ENCODE measurements at regions not wholly inside any gene's neighbourhood (a gene's known extent, or its start where the extent isn't known, plus 50 kb on each side); places are given as distances from the start of the nearest gene placed in this dataset.
A peak's percentile ranks its signal among the peaks of the same experiment; 100 is the strongest.
"Not testable (repeated sequence)": the region's sequence is repeated elsewhere in the genome, so short reads cannot be mapped to it uniquely, and the experiment has no call there.

DNA sequence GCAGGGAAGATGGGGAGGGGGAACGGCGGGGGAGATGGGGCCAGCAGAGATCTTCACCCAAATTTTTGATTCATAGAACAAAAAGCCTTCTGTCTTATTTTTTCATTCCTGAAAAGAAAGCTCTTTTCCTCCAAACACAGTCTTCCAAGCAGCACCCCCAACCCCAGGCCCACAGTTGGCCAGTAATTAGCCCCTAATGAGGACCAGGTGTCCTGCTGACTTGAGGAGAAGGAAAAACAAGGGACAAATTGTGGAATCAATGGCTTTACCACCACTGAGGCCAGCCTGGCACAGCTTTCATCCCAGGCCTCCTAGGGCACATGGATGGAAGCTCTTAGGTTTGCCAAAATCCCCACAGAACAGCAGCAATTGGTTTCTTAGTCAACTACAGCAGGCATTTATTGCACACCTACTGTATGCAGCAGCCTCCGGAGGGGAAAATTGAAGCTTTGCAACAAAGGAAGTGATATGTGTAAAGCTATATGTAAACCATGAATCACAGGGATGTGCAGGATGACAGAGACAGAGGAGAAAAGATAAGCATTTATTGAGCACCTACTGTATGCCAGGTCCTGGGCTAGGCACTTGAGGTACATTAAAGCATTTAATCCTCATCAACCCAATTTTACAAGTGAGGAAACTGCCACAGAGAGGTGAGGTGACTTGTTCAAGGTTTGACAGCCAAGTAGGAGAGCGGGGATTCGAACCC lies 199.5 kb downstream of the TBC1D2B start:
- no peak for DNase-seq (ENCODE audit: low read depth)

DNA sequence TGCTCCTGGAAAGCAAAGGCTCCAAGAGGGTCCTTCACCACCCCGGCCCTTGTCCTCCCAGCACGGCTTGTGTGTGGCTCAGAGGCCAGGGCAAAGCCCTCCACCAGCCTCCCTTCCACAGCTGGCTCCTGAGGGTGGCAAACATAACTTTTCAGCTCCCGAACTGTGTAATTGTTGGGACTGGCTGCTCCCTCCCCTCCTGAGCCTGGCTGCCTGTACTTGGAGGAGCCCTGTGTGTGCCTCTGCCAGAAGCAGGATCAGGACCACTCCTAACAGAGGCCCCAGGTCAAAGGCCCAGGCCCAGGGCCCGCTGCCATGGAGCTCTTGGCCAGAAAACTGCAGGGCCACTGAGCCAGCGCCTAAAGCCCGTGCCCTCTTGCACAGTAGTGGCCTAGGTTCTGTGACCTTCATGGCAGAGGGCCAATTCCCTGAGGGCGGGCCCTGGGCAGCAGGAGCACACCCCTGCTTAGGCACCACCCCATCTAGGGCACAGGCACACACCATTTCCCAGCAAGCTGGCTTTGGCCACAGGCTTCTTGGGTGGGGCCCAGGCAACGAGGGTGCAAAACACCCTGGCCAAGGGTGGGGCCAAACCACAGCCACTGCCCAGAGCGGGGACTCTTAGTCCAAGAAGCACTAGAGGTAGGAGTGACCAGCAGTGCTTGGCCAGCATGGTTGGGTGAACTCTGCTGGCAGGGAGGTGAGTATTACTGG lies 201.2 kb downstream of the TBC1D2B start:
- not testable (repeated sequence) for DNase-seq (ENCODE audit: low read depth)

DNA sequence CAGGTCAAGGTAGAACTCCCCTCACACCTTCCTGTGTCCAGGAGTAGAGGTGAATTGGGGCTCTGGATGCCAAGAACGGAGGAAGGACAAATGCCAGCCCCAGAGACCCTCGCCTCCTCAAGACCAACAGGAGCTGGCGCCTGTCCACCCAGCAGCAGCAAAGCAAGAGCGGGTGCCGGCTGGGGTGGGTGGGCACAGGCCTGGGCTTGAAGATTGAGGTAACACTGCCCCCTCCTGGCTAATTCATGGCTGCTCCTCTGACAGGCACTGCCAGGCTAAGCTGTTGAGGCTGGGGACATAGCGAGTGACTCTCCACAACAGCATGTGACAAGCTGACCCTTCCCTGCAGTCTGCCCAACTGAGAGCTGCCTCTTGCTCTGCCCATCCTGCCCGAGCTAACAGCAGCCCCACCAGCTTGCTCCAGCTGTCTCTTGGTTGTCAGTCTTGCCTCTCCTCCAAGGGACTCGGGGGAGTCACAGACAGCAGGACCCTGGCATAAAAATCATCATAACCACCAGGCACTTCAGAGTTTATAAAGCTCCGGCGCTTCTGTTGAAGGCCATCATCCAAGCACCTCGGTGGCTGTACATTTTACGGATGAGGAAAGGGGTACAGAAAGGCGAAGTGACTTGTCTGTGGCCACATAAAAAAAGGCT lies 202.3 kb downstream of the TBC1D2B start:
- peak; percentile 9 for DNase-seq (ENCODE audit: low read depth)

DNA sequence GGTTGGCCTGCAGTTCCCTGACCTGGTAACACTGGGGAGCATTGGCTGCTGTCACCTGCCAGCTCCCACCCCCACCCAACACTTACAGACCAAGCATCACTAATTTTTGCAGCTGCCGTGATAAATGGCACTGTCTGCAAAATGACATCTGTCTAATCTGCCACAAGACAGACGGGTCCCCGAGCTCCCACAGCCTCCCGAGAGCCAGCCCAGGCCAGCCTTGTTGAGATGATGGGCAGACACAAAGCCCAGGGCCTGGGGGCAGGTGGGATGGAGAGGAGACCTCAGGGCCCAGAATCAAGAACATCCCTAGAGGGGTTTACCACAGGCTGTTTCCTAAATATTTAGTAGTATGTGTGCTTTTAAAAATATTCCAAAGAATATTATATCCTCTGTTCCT lies 203.4 kb downstream of the TBC1D2B start:
- no peak for DNase-seq (ENCODE audit: low read depth)

DNA sequence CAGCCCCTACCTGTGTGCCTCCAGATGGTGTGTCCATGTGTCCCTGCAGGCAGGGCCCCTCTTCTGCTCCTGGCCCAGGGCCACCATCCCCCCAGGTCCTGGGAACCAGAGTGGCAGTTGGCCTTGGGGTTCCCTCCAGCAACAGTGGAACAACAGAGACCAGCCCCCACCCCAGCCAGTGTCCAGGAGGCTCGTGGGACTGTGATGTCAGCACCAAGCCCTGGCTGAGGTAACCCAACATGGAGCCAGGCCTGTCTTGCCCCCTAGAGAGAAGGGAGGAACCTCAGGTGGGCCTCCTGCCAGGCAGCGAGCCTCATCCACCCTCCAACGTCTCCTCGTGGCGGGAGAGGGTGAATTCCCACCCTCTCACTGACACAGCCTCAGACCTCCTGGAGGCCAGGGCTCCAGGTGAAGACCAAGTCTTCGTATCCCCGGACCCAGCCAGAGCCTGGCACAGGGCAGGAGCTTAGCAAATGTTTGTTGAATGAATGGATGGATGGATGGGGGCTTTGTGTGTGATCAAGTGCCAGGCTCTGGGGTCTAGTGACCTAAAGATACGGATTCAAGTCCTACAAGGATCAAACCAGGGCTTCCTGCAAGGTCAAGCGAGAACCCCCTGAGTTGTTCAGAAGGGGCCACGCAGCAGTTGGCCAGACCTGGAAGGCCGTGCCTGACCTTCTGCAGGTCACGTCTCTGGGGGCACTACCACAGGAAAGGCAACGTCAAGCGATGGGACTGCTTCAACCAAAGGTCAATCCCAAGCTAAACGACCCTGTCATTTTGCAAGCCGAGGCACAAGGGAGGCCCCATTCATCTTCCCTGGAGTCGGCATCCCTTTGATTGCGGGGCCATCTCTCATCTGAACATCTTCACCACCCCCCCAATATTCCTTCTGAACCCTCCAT lies 204.7 kb downstream of the TBC1D2B start:
- not testable (repeated sequence) for DNase-seq (ENCODE audit: low read depth)

DNA sequence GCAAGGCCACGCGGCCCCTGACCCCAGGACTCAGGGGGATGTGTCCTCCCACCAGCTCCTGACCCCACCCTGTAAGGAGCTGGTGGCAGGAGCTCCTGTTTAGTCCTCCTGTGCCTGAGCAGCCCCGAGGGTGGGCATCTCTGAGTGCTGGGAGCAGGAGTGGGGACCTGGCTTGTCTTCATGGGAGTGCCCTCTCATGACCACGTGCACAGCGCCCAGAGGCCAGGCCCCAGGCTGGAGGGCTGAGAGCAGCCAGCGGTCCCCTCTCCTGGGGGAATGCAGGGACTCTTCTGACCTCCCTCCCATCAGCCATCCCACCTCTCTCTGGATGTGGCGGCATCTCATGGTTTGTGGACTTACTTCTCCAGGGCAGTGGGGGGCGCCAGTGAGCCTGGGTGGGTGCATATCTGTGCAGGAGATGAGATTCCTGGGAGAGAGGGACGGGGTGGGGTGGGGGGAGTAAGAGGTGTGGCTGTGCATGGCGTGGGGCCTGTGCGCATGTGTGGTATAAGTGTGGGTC lies 205.6 kb downstream of the TBC1D2B start:
- no peak for DNase-seq (ENCODE audit: low read depth)

DNA sequence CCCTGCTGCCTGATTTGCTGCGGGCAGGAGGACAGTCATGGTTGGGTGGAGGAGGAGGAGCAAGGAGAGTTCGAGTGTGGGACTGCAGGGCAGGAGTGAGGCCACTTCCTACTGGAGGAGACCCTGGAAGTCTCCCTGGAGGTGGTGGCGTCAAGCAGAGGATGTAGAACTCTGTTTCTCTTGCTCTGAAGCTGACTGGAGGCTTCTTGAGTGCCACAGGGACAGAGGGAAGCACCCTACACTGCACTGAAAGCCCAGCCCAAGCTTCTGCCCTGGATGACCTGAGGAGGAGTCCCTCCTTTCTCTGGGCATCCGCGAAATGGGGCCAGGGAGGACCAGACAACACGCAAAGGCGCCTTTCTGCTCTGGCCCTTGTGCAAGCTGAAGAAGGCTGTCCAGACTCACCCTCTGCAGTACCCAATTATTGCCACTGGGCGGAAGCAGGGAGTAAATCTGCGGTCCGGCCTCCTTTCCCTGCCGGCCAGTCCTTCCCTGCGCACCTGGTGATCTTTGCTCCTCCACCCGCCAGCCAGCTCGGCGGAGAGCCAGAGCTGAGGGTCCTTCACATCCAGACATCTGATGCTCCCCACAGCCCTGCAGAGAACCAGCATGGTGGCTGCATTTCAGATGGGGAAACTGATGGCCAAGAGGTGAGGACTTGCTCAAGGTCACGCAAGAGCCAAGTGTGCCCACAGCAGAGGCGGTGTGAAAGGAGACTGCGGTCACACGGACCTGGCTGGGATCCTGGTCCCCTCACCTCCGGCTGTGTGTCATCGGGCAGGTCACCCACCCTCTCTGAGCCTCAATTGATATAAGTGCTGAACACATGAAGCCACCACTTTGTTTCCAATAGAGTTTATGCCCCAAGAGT lies 207.1 kb downstream of the TBC1D2B start:
- DNase-seq (ENCODE audit: low read depth) = peak; percentile 8

DNA sequence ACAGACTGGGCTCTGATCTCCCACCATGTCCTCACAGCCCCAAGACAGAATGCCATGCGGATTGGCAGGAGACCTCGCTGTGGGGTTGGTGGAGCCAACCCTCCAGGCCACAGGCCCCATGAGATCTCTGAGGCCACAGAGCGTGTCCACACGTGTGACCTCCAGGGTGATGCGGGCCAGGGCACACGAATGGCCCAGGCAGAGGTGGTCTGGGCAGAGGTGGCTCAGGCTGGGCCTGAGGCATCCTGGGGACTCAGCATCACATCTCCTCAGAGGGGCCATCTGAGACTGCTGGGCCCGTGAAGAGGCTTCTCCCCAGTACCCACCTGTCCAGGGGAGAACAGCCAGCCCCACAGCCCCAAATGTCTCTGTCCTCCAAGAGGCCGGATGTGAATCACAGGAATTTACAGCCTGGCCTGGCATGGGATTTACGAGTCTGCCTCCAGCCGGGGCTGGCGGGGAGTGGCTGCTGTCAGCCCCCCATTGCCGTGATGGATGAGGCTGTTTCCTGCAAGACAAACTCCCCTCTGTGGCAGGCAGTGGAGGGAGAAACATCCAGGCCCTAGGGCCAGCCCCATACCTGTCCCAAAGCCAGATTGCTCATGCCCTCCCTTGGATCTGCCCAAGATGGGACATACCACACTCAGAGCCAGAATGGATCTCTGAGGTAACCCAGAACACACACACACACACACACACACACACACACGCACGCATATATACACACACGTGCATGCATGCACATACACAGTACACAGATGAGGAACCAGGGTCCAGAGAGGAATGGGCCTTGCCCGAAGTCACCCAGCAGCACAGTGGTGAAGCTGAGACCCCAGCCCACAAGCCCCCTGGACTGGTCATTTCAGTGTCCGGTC lies 208.3 kb downstream of the TBC1D2B start:
- DNase-seq (ENCODE audit: low read depth) = no peak

DNA sequence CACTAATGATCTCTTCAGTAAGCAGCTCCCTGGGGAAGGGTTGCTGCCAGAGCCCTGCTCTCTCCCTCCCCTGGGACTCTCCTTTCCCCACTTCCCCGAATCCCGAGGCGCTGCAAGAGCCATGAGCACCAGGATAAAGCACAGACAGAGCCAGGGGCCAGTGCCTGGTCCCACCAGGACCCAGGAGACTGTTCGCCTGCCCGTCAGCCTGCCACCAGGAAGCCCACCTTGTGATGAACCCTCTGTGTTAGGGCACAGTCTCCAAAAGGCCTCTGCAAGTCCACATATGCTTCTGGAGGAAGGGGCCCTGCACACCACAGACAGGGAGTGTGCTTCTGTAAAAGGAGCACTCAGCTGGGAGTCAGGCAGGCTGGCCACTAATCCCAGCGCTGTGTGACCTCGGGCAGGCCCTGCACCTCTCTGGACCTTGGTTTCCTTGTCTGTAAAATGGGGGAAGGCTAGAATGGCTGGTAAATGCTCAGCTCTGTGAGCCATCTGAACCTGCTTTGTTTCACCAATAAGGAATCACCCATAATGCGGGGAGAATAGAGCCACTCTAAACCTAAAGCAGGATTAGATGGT lies 209.4 kb downstream of the TBC1D2B start:
- not testable (repeated sequence) for DNase-seq (ENCODE audit: low read depth)

DNA sequence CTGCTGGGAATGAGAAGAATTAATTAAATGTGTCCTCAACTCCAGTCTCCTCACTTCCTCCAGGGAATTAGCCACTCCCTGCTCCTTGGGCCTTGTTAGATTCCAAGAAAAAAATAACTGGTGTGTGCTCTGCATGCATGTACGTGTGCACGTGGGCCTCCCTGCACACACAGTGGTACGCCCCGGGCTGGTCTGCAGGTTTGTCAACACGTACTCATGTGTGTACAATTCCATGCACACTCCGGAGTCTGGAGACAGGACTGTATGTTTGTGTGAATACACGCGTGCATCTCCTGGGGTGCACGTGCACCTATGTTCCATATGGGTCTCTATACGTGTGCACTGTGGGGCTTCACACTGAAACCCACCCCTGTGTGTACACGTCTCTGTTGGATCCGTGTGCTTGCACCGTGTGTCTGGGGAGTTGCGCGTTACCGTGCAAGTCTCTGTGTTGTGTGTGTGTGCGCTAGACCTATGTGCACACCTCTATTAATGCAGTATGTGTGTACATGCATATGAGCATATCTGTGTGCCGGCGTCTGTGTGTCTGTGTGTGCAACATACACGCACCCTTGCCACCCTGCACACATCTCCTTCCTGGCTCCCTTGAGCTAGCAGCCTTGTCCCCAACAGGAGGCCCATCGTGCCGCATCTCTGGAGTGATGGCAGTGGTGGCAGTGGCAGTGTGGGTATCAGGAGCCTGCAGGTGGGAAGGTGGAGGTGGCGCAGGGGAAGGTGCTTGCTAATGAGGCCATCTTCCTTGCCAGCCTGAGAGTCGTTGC lies 210.1 kb downstream of the TBC1D2B start:
- no peak for DNase-seq (ENCODE audit: low read depth)

DNA sequence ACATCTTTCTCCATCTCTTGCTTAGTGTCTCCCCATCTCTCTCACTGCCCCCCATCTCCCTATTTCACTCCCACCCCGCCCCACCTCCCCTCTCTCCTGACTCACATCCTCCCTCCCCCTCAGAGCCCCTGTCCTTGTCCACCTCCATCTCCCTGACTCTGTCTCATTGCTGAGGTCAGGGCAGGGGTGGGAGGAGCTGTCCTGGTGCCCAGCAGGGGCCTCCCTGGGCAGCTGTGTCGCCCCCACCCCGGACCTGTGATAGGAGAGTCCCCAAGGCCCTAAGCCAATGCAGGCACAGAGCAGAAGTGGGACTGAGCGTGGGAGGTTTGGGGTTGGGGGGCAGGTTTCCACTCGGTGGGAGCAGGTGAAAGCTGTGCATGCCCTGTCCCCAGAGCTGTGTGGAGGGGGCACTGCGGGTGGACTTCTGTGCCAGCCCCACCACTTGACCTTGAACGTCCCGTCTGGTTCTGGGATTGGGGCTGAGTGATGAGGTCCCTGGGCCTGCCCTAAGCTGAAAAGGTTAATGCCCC lies 210.8 kb downstream of the TBC1D2B start:
- no peak for DNase-seq (ENCODE audit: low read depth)

DNA sequence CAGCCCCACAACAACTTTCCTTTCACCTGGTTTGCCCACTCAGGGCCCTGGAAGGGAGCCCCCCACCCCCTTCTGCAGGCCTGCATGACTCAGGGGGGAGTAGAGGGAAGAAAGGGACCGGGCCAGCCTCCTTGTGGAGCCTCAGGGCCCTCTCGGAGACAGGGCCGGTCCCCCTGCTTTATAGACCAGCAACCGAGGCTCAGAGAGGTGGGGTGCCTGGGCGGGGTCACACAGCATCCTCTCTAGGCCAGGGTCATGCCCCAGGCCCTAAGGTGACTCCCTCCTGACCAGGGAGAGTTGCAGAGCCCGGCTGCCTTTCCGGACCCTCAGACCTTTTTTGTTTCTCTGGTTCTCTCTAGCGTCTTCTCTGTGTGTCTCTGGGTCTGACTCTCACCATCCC lies 211.3 kb downstream of the TBC1D2B start:
- no peak for DNase-seq (ENCODE audit: low read depth)

DNA sequence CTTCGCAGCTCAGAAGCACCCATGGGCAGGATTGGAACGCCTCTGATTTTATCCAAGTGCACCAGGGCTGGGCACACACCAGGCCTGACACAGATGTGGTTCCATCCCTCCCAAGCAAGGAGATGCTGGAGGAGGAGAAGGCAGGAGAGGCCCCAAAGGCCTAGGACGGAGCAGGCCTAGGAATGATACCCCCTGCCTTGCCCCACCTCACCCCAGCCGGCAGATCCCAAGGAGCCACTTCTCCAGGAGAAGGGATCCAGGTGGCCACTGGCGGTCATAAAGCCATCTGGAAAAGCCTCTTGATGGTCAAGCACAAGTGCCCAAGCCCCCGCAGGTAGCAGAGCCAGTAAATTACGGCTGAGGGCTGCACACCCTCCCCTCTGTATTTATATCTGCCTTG lies 211.8 kb downstream of the TBC1D2B start:
- no peak for DNase-seq (ENCODE audit: low read depth)

DNA sequence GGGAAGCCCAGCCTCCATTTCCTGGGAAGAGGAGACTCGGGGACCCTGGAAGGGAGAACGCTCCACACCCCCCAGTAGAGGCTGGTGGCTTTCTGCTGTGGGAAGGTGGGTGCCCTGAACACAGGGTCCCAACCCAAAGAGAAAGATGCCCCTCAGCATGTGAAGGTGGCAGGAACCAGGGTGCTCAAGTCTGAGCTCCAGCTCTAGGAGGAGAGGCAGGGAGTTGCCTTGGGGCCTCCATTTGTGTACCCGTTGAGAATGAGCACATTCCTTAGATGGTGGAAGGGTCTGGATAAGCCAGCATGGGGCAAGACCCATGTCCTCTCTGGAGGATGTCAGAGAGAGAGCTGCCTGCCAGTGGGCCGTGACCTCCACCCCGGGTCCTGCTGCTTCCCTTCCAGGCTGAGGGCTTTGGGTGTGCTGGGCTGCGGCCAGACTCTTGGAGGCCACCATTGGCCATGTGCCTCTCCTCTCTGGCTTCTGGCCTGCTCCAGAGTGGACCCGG lies 212.4 kb downstream of the TBC1D2B start:
- no peak for DNase-seq (ENCODE audit: low read depth)

DNA sequence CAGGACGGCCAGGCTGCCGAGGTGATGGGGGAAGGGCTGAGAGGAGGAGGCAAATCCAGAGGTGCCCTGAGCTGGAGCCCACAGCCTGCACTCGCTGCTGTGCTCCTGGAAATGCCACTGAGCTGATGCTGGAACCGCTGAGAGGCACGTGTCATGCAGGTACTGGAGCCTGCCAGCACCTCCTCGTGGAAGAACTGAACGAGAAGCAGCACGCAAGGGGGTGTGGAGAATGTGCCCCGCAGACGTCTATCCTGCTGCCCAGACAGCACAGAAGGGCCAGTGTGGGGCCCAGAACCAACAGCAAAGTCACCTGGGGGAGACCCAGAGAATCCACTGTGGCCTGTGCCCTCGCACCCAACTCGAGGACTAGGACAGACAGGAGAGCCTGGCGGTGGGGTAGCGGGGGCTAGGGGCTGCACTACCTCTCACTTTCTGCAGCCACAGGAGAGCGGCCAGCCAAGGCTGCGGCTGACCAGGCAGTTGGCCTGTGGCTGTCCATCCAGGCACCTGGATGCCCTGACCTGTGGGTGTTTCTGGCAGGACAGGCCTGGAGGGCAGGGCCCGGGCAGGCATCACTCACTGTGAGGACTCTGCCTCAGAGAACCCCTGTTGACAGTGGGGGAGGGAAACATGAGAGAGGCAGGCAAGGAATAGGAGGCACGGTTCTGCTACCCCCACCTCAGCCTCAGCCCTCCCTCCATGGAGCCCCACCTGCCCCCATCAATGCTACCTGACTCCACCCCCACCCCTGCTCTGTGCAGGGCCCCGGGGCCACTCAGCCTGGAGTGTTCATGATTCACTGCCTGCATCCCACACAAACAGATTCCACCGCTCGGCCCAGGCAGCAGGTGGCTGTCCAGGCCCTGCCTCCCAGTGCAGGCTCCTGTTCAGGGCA lies 213.1 kb downstream of the TBC1D2B start:
- no peak for DNase-seq (ENCODE audit: low read depth)

DNA sequence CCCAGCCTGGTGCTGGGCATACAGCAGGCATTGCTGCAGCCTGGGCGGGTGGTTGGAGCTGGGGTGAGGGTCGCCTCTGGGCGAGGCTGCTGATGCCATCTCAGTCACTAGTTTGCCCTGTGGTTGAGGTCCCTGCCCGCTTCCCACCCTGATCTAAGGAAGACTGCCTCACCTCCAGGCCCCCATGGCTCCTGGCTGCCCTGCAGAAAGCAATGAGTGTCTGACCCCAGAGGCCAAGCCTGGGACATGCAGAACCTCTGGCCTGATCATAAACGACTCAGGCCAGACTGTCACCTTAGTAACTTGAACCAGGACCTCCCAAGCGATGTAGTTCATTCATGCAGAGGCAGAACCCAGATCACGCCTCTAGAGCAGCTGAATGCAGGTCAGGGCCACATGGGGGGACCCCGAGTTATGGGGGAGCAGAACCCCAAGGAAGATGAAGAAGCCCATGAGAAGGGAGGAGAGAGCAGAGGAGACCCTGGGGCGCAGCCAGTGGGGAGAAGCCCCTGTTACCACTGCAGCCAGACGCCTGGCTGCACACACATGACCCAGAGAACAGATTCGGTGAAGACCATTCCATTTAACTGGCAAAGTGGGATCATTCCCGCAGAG lies 213.9 kb downstream of the TBC1D2B start:
- no peak for DNase-seq (ENCODE audit: low read depth)

DNA sequence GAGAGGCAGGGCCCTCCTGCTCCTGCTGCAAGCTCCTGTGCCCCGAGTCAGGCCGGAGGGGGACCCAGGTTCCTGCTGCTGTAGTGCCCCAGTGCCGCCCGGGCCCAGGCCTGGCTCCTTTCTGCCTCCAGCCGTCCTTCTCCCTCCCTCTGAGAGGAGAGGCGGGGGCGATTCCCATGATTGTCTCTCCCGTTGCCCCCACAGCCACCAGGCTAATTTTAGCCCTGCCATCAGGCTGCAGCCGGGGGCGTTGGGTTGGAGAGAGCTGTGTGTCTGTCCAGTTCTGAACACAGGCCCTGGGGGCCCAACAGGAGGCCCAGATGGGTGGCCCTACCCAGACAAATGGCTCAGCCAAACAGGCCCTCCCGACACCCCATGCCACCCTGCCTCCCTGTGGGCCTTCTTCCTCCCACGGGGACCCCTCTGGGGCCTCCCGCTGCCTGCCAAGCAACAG lies 214.8 kb downstream of the TBC1D2B start:
- no peak for DNase-seq (ENCODE audit: low read depth)

All from stimulated activated CD8-positive, alpha-beta memory T cell treated with anti-CD3 and anti-CD28 coated beads, Interleukin-15, amount 100 ng/mL, for 1 hour (primary cell).